Testis (tissue), 2 donors: ENCODE measurements at regions not wholly inside any gene's neighbourhood (a gene's known extent, or its start where the extent isn't known, plus 50 kb on each side); places are given as distances from the start of the nearest gene placed in this dataset.

ENCODE experiments used
- DNase-seq: peaks from one replicate; pipeline ENCODE4 v3.0.0-alpha.2; 2019
- H3K27ac ChIP-seq, 2 donors: fragments of 200-600 bp; sonication (generic); one replicate each; pipeline ENCODE4 v1.5.1; 2019
- H3K27me3 ChIP-seq: fragments of 200-600 bp; sonication (generic); one replicate; pipeline ENCODE4 v1.5.1; 2019
- H3K36me3 ChIP-seq: fragments of 200-600 bp; sonication (generic); one replicate; pipeline ENCODE4 v1.5.1; 2017; ENCODE audit warnings: low read depth; ENCODE audit errors: missing control alignments
- H3K4me1 ChIP-seq: fragments of 200-600 bp; sonication (generic); one replicate; pipeline ENCODE4 v1.5.1; 2019
- H3K4me3 ChIP-seq, 2 donors: fragments of 200-600 bp; sonication (generic); one replicate each; pipeline ENCODE4 v1.5.1; 2017 to 2019
- H3K9me3 ChIP-seq: fragments of 200-600 bp; sonication (generic); one replicate; pipeline ENCODE4 v1.5.1; 2017
- CTCF ChIP-seq, 3 experiments: fragments of 450-650 bp in 2 of 3; fragments of 200-600 bp in 1 of 3; sonication (generic) in 1 of 3; IDR thresholded peaks; one replicate each; pipeline ENCODE4 v1.5.1; 2016 to 2019; ENCODE audit warnings: antibody characterized with exemption in 3 of 3, mild to moderate bottlenecking in 2 of 3, moderate library complexity in 1 of 3
- POLR2A ChIP-seq: fragments of 450-650 bp; IDR thresholded peaks from one replicate; pipeline ENCODE4 v1.6.1; 2017; ENCODE audit warnings: antibody characterized with exemption, mild to moderate bottlenecking, moderate library complexity
- WGBS, 2 donors: methylation state at CpG; one replicate each; pipeline ENCODE4 v1.1.5; 2018; 5-methylcytosine and 5-hydroxymethylcytosine counted together
- intact Hi-C: fragments of 100-400 bp; cut with DNase I; formaldehyde crosslinking; loops from one replicate; pipeline ENCODE4 v1.15.1; 2023; ENCODE audit warnings: low total_unique reads

- WGBS, 2 donors, result 88 to 90% methylated on average over 13 of the region's 13 CpGs
These were observed 267.8 kb upstream of the FMN2 start for GRCh38 chr1:239823852-239824251.

GRCh38 chr1:239826211-239826610, 265.5 kb upstream of the FMN2 start:
- TF ChIP-seq POLR2A (no peak), CTCF (IDR thresholded peaks at IDR 0.05) (no peak)
- no peak overlapping the region for H3K4me3 ChIP-seq
- no peaks in the 10 kb centered on the region for H3K36me3 ChIP-seq
- H3K27me3 ChIP-seq, result no peaks in the 10 kb centered on the region
- H3K4me1 ChIP-seq, result no peaks in the 10 kb centered on the region
- intact Hi-C loops, result no loop called here
- no peak for DNase-seq
- no peak overlapping the region for H3K27ac ChIP-seq
- no peaks in the 10 kb centered on the region for H3K9me3 ChIP-seq
- WGBS, 2 donors, result 86 to 88% methylated on average over 5 of the region's 5 CpGs

More at GRCh38 chr1:239823852-239824251, 267.8 kb upstream of the FMN2 start:
- intact Hi-C loops, result no loop called here
- H3K4me3 ChIP-seq, result no peak overlapping the region
- no peaks in the 10 kb centered on the region for H3K27me3 ChIP-seq
- TF ChIP-seq CTCF (IDR thresholded peaks at IDR 0.05) (no peak), POLR2A (no peak)
- DNase-seq, result no peak
- no peak overlapping the region for H3K27ac ChIP-seq
- no peaks in the 10 kb centered on the region for H3K9me3 ChIP-seq
- H3K36me3 ChIP-seq, result no peaks in the 10 kb centered on the region
- no peaks in the 10 kb centered on the region for H3K4me1 ChIP-seq

DNA sequence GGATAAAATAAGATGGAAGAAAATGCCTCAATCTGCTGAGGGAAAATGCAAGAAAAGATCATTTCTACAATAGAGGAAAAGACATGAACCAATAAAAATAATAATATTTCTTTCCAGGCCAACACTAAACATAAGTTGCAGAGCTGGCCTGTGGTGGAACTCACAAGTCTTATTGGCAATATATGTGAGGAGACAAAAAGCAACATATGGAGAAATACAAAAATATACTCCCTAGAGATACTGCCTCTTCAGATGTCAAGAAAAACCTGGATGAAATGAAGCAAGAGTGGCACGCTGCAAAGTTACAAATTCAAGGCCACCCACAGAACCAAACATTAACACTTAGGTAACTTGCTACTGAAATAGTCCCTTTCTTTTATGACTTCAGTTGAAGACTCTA, 264.9 kb upstream of the FMN2 start:
- Histone ChIP-seq H3K4me1 (no peaks in the 10 kb centered on the region), H3K36me3 (no peaks in the 10 kb centered on the region), H3K27me3 (no peaks in the 10 kb centered on the region), H3K9me3 (no peaks in the 10 kb centered on the region), H3K27ac (no peak overlapping the region), H3K4me3 (no peak overlapping the region)
- 48% methylated on average over 1 of the region's 1 CpG for WGBS, 2 donors
- no peak for TF ChIP-seq CTCF (IDR thresholded peaks at IDR 0.05)
- TF ChIP-seq POLR2A, result no peak
- DNase-seq, result no peak
- intact Hi-C loops, result no loop called here

GRCh38 chr1:239829535-239829934, 262.1 kb upstream of the FMN2 start:
- no peaks in the 10 kb centered on the region for H3K36me3 ChIP-seq
- H3K4me1 ChIP-seq, result no peaks in the 10 kb centered on the region
- no peak for TF ChIP-seq POLR2A
- TF ChIP-seq CTCF (IDR thresholded peaks at IDR 0.05), result no peak
- H3K27me3 ChIP-seq, result no peaks in the 10 kb centered on the region
- H3K9me3 ChIP-seq, result no peaks in the 10 kb centered on the region
- WGBS, 2 donors, result 81 to 83% methylated on average over 1 of the region's 1 CpG
- H3K27ac ChIP-seq, result no peak overlapping the region
- no peak overlapping the region for H3K4me3 ChIP-seq
- DNase-seq, result no peak
- intact Hi-C loops, result no loop called here

GRCh38 chr1:239831577-239832355, 259.9 kb upstream of the FMN2 start:
- intact Hi-C loops, result no loop called here
- no peak for DNase-seq
- TF ChIP-seq POLR2A (no peak), CTCF (IDR thresholded peaks at IDR 0.05) (no peak)
- Histone ChIP-seq H3K27ac (no peak overlapping the region), H3K9me3 (no peaks in the 10 kb centered on the region), H3K4me3 (no peak overlapping the region), H3K27me3 (no peaks in the 10 kb centered on the region), H3K4me1 (no peaks in the 10 kb centered on the region), H3K36me3 (no peaks in the 10 kb centered on the region)
- WGBS, 2 donors, result 65 to 79% methylated on average over 5 of the region's 5 CpGs
